ENCODE measurements at regions not wholly inside any gene's neighbourhood (a gene's known extent, or its start where the extent isn't known, plus 50 kb on each side); places are given as distances from the start of the nearest gene placed in this dataset.

DNA sequence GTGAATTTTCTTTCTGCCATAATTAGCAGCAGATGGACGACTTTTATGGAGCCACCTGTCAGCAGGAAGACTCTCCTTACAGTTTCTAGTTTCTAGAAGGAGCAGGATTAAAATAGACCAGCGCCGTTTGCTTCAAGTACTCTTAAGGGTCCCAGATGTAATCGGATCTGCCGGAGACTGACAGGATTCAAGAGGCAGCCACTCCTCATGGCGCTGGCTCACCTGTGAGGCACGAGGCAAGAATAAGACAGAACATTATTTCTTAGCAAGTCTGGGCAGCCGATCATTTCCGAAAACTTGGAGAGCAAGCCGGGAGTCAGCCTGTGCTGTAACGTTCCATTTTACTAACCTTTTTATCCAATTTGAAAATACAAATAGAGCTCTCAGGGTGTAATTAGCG lies 410.4 kb upstream of the RORA start:
- H3K27ac Mint-ChIP-seq, result no peak overlapping the region
- H3K36me3 Mint-ChIP-seq, result no peaks in the 10 kb centered on the region
- ChIA-PET CTCF (no interaction called here), POLR2A (no interaction called here)
- peaks cover 20% of the 10 kb centered on the region for H3K27me3 Mint-ChIP-seq
- no peaks in the 10 kb centered on the region for H3K4me1 Mint-ChIP-seq (ENCODE audit: low read depth)
- H3K9me3 Mint-ChIP-seq, result no peaks in the 10 kb centered on the region
- no peak for DNase-seq
- intact Hi-C loops (cut with micrococcal nuclease), result no loop called here
- H3K4me3 Mint-ChIP-seq, result no peak overlapping the region

DNA sequence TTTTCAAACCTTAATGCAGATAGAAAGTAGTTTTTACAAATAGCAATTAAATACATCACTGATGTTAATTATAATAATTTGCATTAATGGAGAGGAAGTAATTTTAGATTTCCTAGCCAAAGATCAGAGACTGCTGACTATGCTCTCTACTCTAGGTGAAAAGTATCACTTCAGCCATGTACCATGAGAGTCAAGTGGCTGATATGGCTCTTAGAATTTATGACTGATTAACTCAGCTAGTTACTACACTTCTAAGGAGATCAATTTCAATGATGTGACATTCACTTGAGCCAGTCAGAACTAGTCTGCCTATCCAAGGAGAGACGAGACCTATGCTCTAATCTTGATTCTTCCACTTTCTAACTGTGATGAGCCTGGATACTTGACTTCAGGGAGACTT lies 405.7 kb upstream of the RORA start:
- Mint-ChIP-seq H3K4me3 (no peak overlapping the region), H3K27me3 (peaks cover 21% of the 10 kb centered on the region), H3K4me1 (ENCODE audit: low read depth) (no peaks in the 10 kb centered on the region), H3K9me3 (no peaks in the 10 kb centered on the region), H3K27ac (no peak overlapping the region), H3K36me3 (no peaks in the 10 kb centered on the region)
- POLR2A ChIA-PET, result no interaction called here
- CTCF ChIA-PET, result interaction anchor here (1.1 kb wide), 1 partner anchor 200 kb away, joined by 3 read pairs; no protein-coding TSS in a partner anchor
- no peak for DNase-seq
- intact Hi-C loops (cut with micrococcal nuclease), result no loop called here

DNA sequence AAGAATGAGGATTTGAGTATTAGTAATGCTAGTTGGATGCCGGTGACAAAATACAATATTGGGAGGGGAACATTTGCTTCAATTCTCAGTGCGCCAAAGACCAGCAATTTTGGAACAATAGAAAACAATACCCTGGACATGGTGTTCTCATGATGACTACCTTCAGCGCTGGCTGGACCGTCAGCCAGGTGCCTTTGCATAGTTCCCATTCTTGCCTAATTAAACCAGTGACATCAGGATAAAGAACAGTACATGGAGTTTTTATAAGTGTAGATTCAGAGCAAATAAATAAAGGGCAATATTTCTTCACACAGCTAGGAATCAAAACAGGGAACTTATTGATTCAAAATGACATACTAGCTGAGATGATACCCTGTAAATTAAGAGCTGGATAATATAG lies 404.8 kb upstream of the RORA start:
- Mint-ChIP-seq H3K36me3 (no peaks in the 10 kb centered on the region), H3K27ac (no peak overlapping the region), H3K27me3 (peaks cover 18% of the 10 kb centered on the region), H3K9me3 (no peaks in the 10 kb centered on the region), H3K4me3 (no peak overlapping the region), H3K4me1 (ENCODE audit: low read depth) (no peaks in the 10 kb centered on the region)
- intact Hi-C loops (cut with micrococcal nuclease), result no loop called here
- ChIA-PET POLR2A (no interaction called here), CTCF (no interaction called here)
- no peak for DNase-seq

DNA sequence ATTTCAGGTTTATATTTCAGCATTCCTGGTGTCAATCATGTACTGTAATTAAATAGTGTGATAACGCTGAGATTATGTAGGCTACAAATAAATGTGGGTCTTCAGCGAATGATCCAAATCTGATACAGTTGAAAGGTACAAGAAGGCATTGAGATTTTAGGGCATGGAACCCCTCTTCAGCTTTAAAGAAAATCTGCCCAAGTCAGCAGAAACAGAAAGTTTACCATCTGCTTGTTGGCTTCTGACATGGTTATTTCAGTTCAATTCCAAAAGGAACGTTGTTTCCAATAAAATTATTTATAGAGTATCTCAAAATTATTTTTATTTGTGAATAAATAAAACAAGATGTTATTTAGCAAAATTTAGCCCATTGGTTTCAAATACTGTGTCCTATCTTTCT lies 400.2 kb upstream of the RORA start:
- H3K27me3 Mint-ChIP-seq, result peaks cover 13% of the 10 kb centered on the region
- H3K27ac Mint-ChIP-seq, result no peak overlapping the region
- no peak overlapping the region for H3K4me3 Mint-ChIP-seq
- H3K9me3 Mint-ChIP-seq, result no peaks in the 10 kb centered on the region
- intact Hi-C loops (cut with micrococcal nuclease), result no loop called here
- H3K36me3 Mint-ChIP-seq, result no peaks in the 10 kb centered on the region
- no peaks in the 10 kb centered on the region for H3K4me1 Mint-ChIP-seq (ENCODE audit: low read depth)
- CTCF ChIA-PET, result no interaction called here
- POLR2A ChIA-PET, result no interaction called here
- no peak for DNase-seq

DNA sequence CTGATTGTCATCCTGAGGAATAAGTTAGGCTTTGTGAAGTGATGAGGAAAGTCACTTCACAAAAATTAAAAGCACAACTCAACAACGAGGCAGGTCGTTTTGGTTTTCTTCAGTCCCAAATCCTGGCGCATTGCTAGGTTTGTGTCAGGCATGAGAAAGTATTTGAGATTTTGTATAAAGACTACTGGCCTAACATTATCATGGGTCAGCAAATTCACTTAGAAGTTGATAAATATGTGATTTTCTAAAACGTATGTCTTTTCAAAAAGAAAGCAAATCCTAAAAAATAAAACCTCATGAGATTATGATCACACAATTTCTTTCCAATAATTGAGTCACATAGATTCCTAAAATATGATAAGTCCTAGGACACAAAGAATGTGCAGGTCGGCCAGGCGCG lies 395.8 kb upstream of the RORA start:
- intact Hi-C loops (cut with micrococcal nuclease), result no loop called here
- DNase-seq, result no peak
- Mint-ChIP-seq H3K27ac (no peak overlapping the region), H3K27me3 (peaks cover 3% of the 10 kb centered on the region), H3K36me3 (no peaks in the 10 kb centered on the region), H3K4me3 (no peak overlapping the region), H3K9me3 (no peaks in the 10 kb centered on the region), H3K4me1 (ENCODE audit: low read depth) (no peaks in the 10 kb centered on the region)
- POLR2A ChIA-PET, result no interaction called here
- CTCF ChIA-PET, result no interaction called here

DNA sequence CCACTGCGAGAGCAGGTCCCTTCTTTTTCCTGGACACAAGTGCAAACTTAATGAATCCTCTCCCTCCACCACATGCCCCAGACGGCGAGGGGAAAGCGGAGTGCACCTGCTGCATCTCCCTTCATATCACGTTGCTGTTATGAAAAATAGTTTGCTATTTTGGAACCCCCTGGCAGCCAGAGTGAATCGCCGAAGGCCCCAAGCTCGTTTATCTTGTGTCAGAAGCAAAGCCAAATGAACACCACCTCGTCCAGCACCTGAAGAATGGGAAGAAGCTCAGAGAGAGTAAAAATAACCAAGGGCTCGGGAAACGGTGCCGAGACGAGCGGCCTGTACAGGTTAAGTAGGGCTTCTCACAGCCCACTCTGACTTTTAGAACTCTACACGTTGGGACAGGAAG lies 394.6 kb upstream of the RORA start:
- Mint-ChIP-seq H3K4me3 (no peak overlapping the region), H3K27ac (no peak overlapping the region), H3K4me1 (ENCODE audit: low read depth) (no peaks in the 10 kb centered on the region), H3K36me3 (no peaks in the 10 kb centered on the region), H3K9me3 (no peaks in the 10 kb centered on the region), H3K27me3 (peaks cover 3% of the 10 kb centered on the region)
- CTCF ChIA-PET, result no interaction called here
- intact Hi-C loops (cut with micrococcal nuclease), result no loop called here
- POLR2A ChIA-PET, result no interaction called here
- no peak for DNase-seq

DNA sequence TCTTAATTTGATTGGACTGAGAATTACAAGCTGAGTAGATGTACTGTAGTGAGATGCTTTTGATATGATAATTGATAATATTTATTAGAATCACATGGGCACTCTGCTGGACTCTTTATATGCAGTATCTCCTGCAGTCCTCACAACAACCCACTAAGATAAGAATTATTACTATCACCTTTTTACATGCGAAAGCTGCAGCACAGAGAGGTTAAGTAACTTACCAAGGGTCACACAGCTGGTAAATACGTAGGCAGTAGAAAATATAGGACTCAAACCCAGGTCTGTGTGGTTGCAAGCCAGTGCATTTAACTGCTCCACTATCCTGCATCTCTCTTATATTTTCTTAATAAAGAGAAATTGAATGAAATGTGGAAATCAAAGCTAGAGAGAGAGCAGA lies 392.8 kb upstream of the RORA start:
- peaks cover 5% of the 10 kb centered on the region for H3K27me3 Mint-ChIP-seq
- H3K9me3 Mint-ChIP-seq, result peaks cover 6% of the 10 kb centered on the region
- no peak overlapping the region for H3K27ac Mint-ChIP-seq
- no peaks in the 10 kb centered on the region for H3K36me3 Mint-ChIP-seq
- H3K4me1 Mint-ChIP-seq (ENCODE audit: low read depth), result no peaks in the 10 kb centered on the region
- intact Hi-C loops (cut with micrococcal nuclease), result no loop called here
- ChIA-PET POLR2A (no interaction called here), CTCF (interaction anchor here (1.5 kb wide), 1 partner anchor 427 kb away, joined by 6 read pairs; no protein-coding TSS in a partner anchor)
- no peak for DNase-seq
- H3K4me3 Mint-ChIP-seq, result no peak overlapping the region

DNA sequence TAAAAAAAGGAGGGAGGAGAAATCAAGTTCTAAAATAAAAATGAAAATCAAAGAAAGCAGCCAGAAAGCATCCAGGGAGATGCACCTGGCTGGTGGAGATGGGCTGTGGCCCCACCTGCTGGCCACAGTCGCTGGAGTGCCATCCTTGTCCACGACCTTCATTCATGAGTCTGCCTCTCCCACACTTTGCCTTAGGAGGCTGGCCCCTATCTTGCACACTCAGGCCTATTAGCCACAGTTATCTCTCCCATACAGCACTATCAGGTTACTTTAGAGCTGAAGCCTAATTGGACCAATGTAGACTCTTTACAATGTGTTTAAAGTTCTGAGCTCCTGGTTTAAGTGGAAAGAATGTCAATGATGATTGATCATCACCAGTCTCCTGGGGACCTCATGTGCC lies 392.0 kb upstream of the RORA start:
- Mint-ChIP-seq H3K4me1 (ENCODE audit: low read depth) (no peaks in the 10 kb centered on the region), H3K36me3 (no peaks in the 10 kb centered on the region), H3K9me3 (peaks cover 6% of the 10 kb centered on the region), H3K4me3 (no peak overlapping the region), H3K27me3 (peaks cover 2% of the 10 kb centered on the region), H3K27ac (no peak overlapping the region)
- CTCF ChIA-PET, result interaction anchor here (1.0 to 1.9 kb wide), 2 partner anchors 426 to 454 kb away, joined by 4 to 7 read pairs; no protein-coding TSS in a partner anchor
- peak; percentile 22 for DNase-seq
- POLR2A ChIA-PET, result no interaction called here
- intact Hi-C loops (cut with micrococcal nuclease), result no loop called here

DNA sequence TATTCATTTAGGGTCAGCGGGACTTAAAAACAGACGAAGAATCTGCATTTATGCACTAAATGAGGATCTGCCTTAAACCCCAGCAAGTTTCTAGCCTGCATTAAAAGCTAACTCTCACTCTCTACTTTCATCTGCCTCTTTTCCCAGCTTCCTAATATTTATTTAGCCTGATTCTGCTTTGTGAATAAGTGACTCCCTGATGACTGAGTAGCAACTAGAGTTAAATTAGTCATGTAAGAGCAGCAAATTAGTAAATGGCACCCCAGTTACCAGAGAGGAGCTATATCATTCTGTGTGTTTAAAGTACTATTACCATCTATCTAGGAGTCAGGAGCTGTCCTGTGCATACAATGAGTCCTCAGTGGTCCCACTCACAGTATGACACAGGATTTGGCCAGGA lies 391.0 kb upstream of the RORA start:
- intact Hi-C loops (cut with micrococcal nuclease), result no loop called here
- Mint-ChIP-seq H3K27me3 (peaks cover 2% of the 10 kb centered on the region), H3K4me1 (ENCODE audit: low read depth) (no peaks in the 10 kb centered on the region), H3K27ac (no peak overlapping the region), H3K36me3 (no peaks in the 10 kb centered on the region), H3K9me3 (peaks cover 6% of the 10 kb centered on the region), H3K4me3 (no peak overlapping the region)
- POLR2A ChIA-PET, result no interaction called here
- DNase-seq, result no peak
- CTCF ChIA-PET, result interaction anchor here (1.0 to 1.9 kb wide), 2 partner anchors 425 to 453 kb away, joined by 4 to 7 read pairs; no protein-coding TSS in a partner anchor

DNA sequence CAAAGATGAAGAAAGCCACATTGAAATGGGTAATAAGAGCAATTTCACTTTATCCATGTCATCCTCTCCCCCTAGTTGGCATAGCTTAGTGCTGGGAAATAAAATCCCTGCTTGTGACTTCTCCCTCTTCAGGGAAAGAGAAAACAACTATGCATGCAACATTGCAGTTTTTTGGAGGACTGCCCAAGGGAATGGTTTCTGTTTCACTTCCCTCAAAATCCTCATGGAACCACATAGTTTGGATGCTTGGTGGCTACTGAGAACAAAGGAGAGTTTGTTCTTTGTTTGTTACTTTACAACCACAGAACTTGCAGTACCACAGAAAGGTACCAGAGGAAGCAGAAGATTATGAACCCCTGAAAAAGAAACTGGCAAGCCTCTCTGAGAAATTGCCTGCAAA lies 384.6 kb upstream of the RORA start:
- CTCF ChIA-PET, result no interaction called here
- POLR2A ChIA-PET, result no interaction called here
- DNase-seq, result no peak
- peaks cover 21% of the 10 kb centered on the region for H3K9me3 Mint-ChIP-seq
- H3K27me3 Mint-ChIP-seq, result peaks cover 13% of the 10 kb centered on the region
- no peak overlapping the region for H3K27ac Mint-ChIP-seq
- intact Hi-C loops (cut with micrococcal nuclease), result no loop called here
- no peaks in the 10 kb centered on the region for H3K36me3 Mint-ChIP-seq
- no peak overlapping the region for H3K4me3 Mint-ChIP-seq
- no peaks in the 10 kb centered on the region for H3K4me1 Mint-ChIP-seq (ENCODE audit: low read depth)

DNA sequence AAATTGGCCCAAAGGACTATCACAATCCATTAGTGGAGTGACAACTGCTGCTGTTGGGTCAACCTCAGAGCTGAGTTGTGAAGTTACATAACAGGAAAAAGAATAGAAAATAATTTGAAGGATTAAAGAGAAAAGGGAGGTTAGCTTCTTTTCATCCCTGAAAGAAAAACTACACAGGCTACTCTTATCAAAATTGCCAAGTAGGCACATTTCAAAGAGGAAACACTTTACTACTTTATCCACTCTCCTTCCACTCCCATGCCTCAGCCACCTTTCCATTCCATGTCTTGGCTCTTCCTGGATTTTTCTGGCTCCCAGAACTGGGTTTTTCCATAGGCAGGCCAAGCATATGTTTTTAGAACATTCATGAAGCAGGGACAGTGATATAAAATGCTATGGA lies 384.0 kb upstream of the RORA start:
- H3K27me3 Mint-ChIP-seq, result peaks cover 16% of the 10 kb centered on the region

DNA sequence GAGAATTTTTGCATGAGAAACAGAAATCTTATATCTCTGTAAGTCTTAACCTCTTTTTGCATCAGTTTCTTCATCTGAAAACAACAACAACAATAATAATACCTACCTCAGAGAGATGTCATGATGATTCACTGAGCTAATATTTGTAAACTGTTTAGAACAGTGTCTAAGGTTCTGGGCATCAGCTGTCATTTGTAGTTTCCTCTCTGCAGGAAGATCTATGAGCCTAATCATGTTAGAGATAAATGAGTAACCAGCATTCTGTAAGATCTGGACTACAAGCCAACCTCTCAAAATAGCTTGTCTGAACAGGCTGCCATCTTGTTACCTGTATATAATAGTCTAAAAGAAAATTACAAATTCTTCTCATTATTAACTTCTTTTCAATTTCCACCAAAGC lies 383.0 kb upstream of the RORA start:
- peaks cover 18% of the 10 kb centered on the region for H3K9me3 Mint-ChIP-seq
- POLR2A ChIA-PET, result no interaction called here
- H3K27ac Mint-ChIP-seq, result no peak overlapping the region
- no peaks in the 10 kb centered on the region for H3K36me3 Mint-ChIP-seq
- H3K27me3 Mint-ChIP-seq, result peaks cover 21% of the 10 kb centered on the region
- DNase-seq, result no peak
- no peak overlapping the region for H3K4me3 Mint-ChIP-seq
- H3K4me1 Mint-ChIP-seq (ENCODE audit: low read depth), result no peaks in the 10 kb centered on the region
- intact Hi-C loops (cut with micrococcal nuclease), result no loop called here
- CTCF ChIA-PET, result interaction anchor here (0.5 kb wide), 1 partner anchor 645 kb away, joined by 3 read pairs; no protein-coding TSS in a partner anchor

More for the DNA sequence above, 384.0 kb upstream of the RORA start:
- Mint-ChIP-seq H3K4me3 (no peak overlapping the region), H3K27ac (no peak overlapping the region), H3K9me3 (peaks cover 21% of the 10 kb centered on the region), H3K4me1 (ENCODE audit: low read depth) (no peaks in the 10 kb centered on the region), H3K36me3 (no peaks in the 10 kb centered on the region)
- CTCF ChIA-PET, result no interaction called here
- POLR2A ChIA-PET, result no interaction called here
- intact Hi-C loops (cut with micrococcal nuclease), result no loop called here
- no peak for DNase-seq

DNA sequence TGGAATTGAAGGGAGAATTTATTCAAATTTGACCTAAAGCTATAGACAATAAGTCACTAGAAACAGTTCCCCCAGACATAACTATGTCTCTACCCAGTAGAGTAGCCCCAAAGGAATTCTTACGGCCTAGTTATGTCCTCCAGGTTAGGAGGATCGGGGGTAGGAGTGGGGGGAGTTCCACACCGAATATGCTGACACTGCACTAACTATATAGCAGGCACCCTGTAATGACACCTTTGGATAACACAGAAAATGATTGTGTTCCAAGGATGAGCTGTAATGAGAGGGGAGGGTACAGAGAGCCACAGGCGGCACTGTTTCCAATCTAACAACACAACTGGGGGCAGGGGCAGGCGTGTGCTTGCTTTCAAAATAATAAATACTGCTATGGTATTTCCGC lies 376.2 kb upstream of the RORA start:
- Mint-ChIP-seq H3K9me3 (no peaks in the 10 kb centered on the region), H3K27me3 (peaks cover 21% of the 10 kb centered on the region), H3K36me3 (no peaks in the 10 kb centered on the region), H3K27ac (no peak overlapping the region), H3K4me3 (no peak overlapping the region), H3K4me1 (ENCODE audit: low read depth) (no peaks in the 10 kb centered on the region)
- intact Hi-C loops (cut with micrococcal nuclease), result no loop called here
- ChIA-PET CTCF (no interaction called here), POLR2A (no interaction called here)
- no peak for DNase-seq

DNA sequence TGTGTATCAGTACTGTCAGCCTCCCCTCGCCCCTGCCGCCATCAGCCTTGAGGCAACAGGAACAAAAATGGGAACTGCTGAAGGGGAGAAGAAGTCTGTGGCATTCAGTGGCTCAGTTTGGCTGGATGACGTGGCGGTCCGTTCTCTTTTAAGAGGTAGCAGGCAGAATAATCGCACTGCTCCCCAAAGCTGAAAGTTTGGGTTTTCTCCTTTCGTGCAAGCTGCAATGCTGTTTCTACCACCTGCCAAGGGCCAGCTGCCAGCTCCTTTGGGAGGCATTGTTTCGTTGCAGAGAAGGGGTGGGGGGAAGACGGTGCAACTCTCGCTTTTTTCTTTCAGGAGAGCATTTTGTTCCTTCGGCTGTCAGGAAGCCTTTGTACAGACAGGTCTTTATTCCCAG lies 369.6 kb upstream of the RORA start:
- no peak for DNase-seq
- H3K4me3 Mint-ChIP-seq, result no peak overlapping the region
- H3K9me3 Mint-ChIP-seq, result no peaks in the 10 kb centered on the region
- H3K27me3 Mint-ChIP-seq, result no peaks in the 10 kb centered on the region
- H3K4me1 Mint-ChIP-seq (ENCODE audit: low read depth), result no peaks in the 10 kb centered on the region
- ChIA-PET POLR2A (no interaction called here), CTCF (no interaction called here)
- intact Hi-C loops (cut with micrococcal nuclease), result no loop called here
- H3K36me3 Mint-ChIP-seq, result no peaks in the 10 kb centered on the region
- H3K27ac Mint-ChIP-seq, result no peak overlapping the region

Data from activated CD4-positive, alpha-beta memory T cell treated with anti-CD3 and anti-CD28 coated beads for 36 hours (primary cell).